Colonic mucosa (tissue), 4 donors: ENCODE measurements at regions not wholly inside any gene's neighbourhood (a gene's known extent, or its start where the extent isn't known, plus 50 kb on each side); places are given as distances from the start of the nearest gene placed in this dataset.

Source experiments
- DNase-seq: peaks from one replicate; pipeline ENCODE4 v3.0.0-alpha.2; 2020
- H3K27ac ChIP-seq: fragments of 200-600 bp; one replicate; pipeline ENCODE4 v1.8.0; 2021
- H3K27me3 ChIP-seq: fragments of 200-600 bp; one replicate; pipeline ENCODE4 v1.8.0; 2021
- H3K36me3 ChIP-seq: fragments of 200-600 bp; one replicate; pipeline ENCODE4 v1.8.0; 2021
- H3K4me1 ChIP-seq: fragments of 200-600 bp; one replicate; pipeline ENCODE4 v1.8.0; 2021; ENCODE audit warnings: mild to moderate bottlenecking
- H3K4me3 ChIP-seq: fragments of 200-600 bp; one replicate; pipeline ENCODE4 v1.8.0; 2021
- H3K9ac ChIP-seq, 2 donors: one replicate each; pipeline ENCODE4 v1.7.0; 2013; ENCODE audit warnings: control low read depth in 2 of 2, low read depth in 2 of 2, low read length in 2 of 2
- H3K9me3 ChIP-seq: fragments of 200-600 bp; one replicate; pipeline ENCODE4 v1.8.0; 2021
- intact Hi-C: fragments of 100-400 bp; cut with DNase I; formaldehyde crosslinking; loops from one replicate; pipeline ENCODE4 v1.14.1; 2022
- TF ChIP-seq, protein P1 (sequence below): fragments of 200-600 bp; IDR thresholded peaks from one replicate; pipeline ENCODE4 v1.8.0; 2022; ENCODE audit warnings: antibody characterized with exemption, mild to moderate bottlenecking
- donor health status: healthy.
- donor health status: DM: no; HTN: no; CAD: no.
- donor health status: DM: no; HTN: no; CAD: no.

DNA sequence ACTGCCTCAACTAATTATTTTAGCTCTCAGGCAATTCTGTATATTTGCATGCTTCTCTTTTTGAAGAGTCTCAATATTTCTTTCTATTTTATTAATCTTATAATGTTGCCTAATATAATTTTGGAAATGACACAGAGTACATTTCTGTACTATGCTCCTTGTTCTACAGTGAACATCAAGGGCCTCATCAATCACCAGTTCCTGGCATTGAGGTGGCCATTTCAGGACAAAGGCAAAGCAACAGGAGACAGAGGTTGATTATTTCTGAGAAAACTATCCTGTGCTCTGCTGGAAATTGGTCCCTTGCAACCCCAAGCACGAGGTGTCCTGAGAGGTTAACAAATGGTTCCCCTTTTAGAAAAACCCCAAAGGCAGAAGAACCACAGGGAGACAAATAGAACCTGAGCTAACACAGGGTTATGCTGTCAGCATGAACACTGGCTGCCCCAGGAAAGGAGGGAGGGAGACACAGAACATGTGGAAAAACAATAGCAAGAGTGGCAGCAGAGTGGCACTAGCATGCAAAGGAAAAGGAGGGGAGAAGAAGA, 63.9 kb upstream of the VAV3 start:
- TF ChIP-seq, protein P1, sequence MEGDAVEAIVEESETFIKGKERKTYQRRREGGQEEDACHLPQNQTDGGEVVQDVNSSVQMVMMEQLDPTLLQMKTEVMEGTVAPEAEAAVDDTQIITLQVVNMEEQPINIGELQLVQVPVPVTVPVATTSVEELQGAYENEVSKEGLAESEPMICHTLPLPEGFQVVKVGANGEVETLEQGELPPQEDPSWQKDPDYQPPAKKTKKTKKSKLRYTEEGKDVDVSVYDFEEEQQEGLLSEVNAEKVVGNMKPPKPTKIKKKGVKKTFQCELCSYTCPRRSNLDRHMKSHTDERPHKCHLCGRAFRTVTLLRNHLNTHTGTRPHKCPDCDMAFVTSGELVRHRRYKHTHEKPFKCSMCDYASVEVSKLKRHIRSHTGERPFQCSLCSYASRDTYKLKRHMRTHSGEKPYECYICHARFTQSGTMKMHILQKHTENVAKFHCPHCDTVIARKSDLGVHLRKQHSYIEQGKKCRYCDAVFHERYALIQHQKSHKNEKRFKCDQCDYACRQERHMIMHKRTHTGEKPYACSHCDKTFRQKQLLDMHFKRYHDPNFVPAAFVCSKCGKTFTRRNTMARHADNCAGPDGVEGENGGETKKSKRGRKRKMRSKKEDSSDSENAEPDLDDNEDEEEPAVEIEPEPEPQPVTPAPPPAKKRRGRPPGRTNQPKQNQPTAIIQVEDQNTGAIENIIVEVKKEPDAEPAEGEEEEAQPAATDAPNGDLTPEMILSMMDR, result no peak
- Histone ChIP-seq H3K9me3 (no peaks in the 10 kb centered on the region), H3K9ac (no peak overlapping the region), H3K27ac (no peak overlapping the region), H3K4me3 (no peak overlapping the region), H3K4me1 (no peaks in the 10 kb centered on the region), H3K36me3 (no peaks in the 10 kb centered on the region), H3K27me3 (no peaks in the 10 kb centered on the region)
- no peak for DNase-seq
- intact Hi-C loops, result no loop called here

GRCh38 chr1:108027389-108027788, 62.4 kb upstream of the VAV3 start:
- Histone ChIP-seq H3K4me1 (no peaks in the 10 kb centered on the region), H3K27me3 (no peaks in the 10 kb centered on the region), H3K27ac (no peak overlapping the region), H3K36me3 (no peaks in the 10 kb centered on the region), H3K4me3 (no peak overlapping the region), H3K9me3 (no peaks in the 10 kb centered on the region), H3K9ac (no peak overlapping the region)
- intact Hi-C loops, result no loop called here
- no peak for DNase-seq
- TF ChIP-seq, protein P1, result no peak

- Histone ChIP-seq H3K27me3 (no peaks in the 10 kb centered on the region), H3K9ac (no peak overlapping the region), H3K27ac (no peak overlapping the region), H3K36me3 (no peaks in the 10 kb centered on the region), H3K9me3 (no peaks in the 10 kb centered on the region), H3K4me3 (no peak overlapping the region), H3K4me1 (no peaks in the 10 kb centered on the region)
- intact Hi-C loops, result no loop called here
- TF ChIP-seq, protein P1, result no peak
- DNase-seq, result no peak
Observed at GRCh38 chr1:108017698-108018097, 52.7 kb upstream of the VAV3 start.

- DNase-seq, result no peak
- intact Hi-C loops, result no loop called here
- Histone ChIP-seq H3K36me3 (no peaks in the 10 kb centered on the region), H3K4me1 (no peaks in the 10 kb centered on the region), H3K27me3 (no peaks in the 10 kb centered on the region), H3K27ac (no peak overlapping the region), H3K4me3 (no peak overlapping the region), H3K9me3 (no peaks in the 10 kb centered on the region), H3K9ac (no peak overlapping the region)
- TF ChIP-seq, protein P1, result no peak
Observed at GRCh38 chr1:108016451-108016920, 51.5 kb upstream of the VAV3 start.
